IPS-11a (cell line): ENCODE measurements at regions not wholly inside any gene's neighbourhood (a gene's known extent, or its start where the extent isn't known, plus 50 kb on each side); places are given as distances from the start of the nearest gene placed in this dataset.

Experiments
- H3K4me3 ChIP-seq: one replicate; pipeline ENCODE4 v1.5.1; 2013; ENCODE audit warnings: low read depth, low read length, control low read depth

DNA sequence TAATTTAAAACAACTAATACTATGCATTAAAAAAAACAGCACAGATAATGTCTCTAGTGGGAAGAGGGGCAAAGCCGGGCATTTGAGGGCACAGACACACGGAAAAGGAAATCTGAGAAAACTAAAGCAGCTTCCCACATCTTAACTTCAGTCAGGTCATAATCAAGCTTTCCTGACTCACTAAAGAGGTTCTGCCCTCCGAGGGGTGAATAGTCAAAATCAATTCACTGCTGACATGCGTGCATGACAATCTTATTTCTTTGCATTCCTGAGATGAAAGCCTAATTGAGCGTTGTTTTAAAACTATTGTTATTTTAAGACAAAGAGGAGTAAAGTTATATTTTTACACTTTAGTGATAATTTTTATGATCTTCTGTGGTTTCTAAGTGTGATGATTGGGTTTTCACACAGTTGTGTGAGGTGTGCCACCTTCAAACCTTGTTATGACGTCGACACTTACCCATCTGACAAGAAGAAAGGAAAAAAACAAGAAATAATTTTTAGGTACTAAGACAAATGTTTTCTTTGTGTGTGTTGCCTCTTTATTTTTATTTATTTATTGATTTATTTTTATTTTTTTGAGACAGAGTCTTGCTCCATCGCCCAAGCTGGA, 90.9 kb downstream of the GATA6 start:
- no peak overlapping the region for H3K4me3 ChIP-seq

DNA sequence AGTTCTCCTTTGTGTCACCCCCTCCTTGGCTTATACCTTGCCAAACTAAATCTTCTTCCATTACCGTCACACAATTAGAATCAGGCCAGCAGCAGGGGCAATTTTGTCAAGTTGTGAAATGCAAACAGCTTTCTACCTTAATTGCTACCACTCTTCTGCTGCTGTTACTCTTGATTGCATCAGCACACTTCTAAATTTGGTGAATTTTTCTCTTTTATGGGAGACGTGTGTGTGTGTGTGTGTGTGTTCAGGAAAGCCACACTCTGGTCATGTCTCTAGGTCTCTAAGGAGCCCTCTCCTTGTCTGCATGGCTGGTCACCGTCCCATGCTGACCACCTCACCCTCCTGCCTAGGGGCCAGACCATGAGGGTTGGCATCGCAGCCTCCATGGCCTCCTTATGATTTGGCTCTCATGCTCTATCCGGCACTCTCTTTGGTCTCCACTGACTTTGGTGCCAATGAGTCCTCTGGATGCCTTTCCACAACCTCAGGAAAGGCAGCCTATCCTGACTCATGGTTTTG, 87.7 kb downstream of the GATA6 start:
- H3K4me3 ChIP-seq, result no peak overlapping the region

DNA sequence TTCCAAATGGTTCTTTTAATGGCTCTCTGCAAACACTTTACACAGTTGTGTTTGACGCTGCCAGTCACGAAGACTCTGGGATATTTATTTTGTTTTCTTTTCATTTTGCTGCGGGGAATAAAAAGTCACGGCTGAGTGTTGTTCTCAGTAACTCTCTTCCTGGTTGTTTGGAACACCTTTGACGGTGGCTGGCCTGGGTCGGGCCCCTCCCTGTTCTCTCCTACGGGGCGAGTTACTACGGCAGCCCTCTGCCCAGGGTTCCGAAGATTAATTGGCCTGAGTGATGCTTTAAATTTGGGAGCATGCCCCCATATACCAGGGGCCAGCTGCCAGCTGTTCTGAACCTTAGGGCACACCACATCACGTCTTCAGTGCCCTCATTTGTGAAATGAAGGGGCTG, 84.7 kb downstream of the GATA6 start:
- H3K4me3 ChIP-seq, result no peak overlapping the region

DNA sequence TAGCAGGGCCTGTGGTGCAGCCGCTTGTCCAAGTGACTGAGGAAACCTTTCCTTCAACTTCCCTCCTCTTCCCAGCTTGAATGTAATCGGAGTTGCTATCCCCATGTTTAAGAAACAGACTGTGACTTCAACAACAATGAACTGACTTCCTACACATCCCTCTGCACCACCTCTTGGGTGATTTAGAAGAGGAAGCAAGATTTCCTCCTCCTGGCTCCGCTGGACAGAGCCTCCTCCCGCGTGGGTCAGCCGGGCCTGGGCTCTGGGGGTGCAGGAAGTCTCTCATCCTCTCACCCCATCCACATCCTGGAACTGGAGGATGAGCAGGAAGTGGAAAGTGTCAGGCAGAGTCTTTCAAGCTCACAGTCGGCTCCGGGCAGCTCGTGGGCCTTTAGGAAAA, 84.3 kb downstream of the GATA6 start:
- H3K4me3 ChIP-seq, result no peak overlapping the region

DNA sequence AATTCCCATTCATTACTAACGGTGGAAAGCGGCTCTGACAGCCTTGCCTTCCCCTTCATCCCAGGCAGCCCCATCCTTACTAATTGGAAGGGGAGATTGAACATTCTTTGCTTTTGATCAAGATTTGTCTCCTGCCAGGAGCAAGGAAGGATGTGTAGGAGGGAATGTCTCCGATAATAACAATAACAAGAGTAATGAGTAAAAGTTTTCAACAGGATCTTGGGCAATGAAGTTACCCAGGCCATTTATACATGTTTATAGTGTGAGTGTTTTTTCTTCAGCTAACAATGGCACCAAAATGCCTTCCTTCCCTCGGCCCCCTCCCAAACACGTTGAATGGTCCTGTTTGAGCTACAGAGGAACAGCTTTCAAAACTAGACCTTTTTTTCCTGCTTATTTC, 83.8 kb downstream of the GATA6 start:
- H3K4me3 ChIP-seq, result no peak overlapping the region
